ENCODE measurements at regions not wholly inside any gene's neighbourhood (a gene's known extent, or its start where the extent isn't known, plus 50 kb on each side); places are given as distances from the start of the nearest gene placed in this dataset.

- H3K9me3 ChIP-seq (ENCODE audit: low read depth, low read length), result peaks cover 6% of the 10 kb centered on the region; the same call in 1 of the 2 replicates
- TF ChIP-seq EZH2 (IDR thresholded peaks at IDR 0.05) (no peak), FOXP2 (optimal IDR thresholded peaks at IDR 0.05; ENCODE audit: control extremely low read depth, extremely low read length, insufficient read depth) (no peak)
- no peak overlapping the region for H3K9ac ChIP-seq (ENCODE audit: insufficient read length)
- H3K36me3 ChIP-seq (ENCODE audit: insufficient read depth, low read length), result no peaks in the 10 kb centered on the region
- no peak overlapping the region for H3K4me3 ChIP-seq
- H3K27ac ChIP-seq, result no peak overlapping the region
- no peak for DNase-seq (ENCODE audit: low read depth, low spot score)
These were observed 1139.9 kb upstream of the FLRT2 start for GRCh38 chr14:84390010-84390409.

- TF ChIP-seq EZH2 (IDR thresholded peaks at IDR 0.05) (no peak), POLR2AphosphoS5 (IDR thresholded peaks at IDR 0.05; ENCODE audit: borderline replicate concordance, low read depth, low read length) (no peak), FOXP2 (optimal IDR thresholded peaks at IDR 0.05; ENCODE audit: control extremely low read depth, extremely low read length, insufficient read depth) (no peak)
- Histone ChIP-seq H3K9me3 (ENCODE audit: low read depth, low read length) (no peaks in the 10 kb centered on the region), H3K27ac (no peak overlapping the region), H3K9ac (ENCODE audit: insufficient read length) (no peak overlapping the region), H3K36me3 (ENCODE audit: insufficient read depth, low read length) (no peaks in the 10 kb centered on the region), H3K4me3 (no peak overlapping the region)
- DNase-seq (ENCODE audit: low read depth, low spot score), result no peak
These were observed 1132.3 kb upstream of the FLRT2 start for GRCh38 chr14:84397631-84398030.

GRCh38 chr14:84399296-84399910 lies 1130.5 kb upstream of the FLRT2 start:
- DNase-seq (ENCODE audit: low read depth, low spot score), result no peak
- Histone ChIP-seq H3K36me3 (ENCODE audit: insufficient read depth, low read length) (no peaks in the 10 kb centered on the region), H3K9me3 (ENCODE audit: low read depth, low read length) (no peaks in the 10 kb centered on the region), H3K4me3 (no peak overlapping the region), H3K9ac (ENCODE audit: insufficient read length) (no peak overlapping the region), H3K27ac (no peak overlapping the region)
- no peak for TF ChIP-seq POLR2AphosphoS5 (IDR thresholded peaks at IDR 0.05; ENCODE audit: borderline replicate concordance, low read depth, low read length)
- TF ChIP-seq FOXP2 (optimal IDR thresholded peaks at IDR 0.05; ENCODE audit: control extremely low read depth, extremely low read length, insufficient read depth), result no peak
- no peak for TF ChIP-seq EZH2 (IDR thresholded peaks at IDR 0.05)

- no peak for DNase-seq (ENCODE audit: low read depth, low spot score)
- Histone ChIP-seq H3K9ac (ENCODE audit: insufficient read length) (no peak overlapping the region), H3K27ac (no peak overlapping the region), H3K9me3 (ENCODE audit: low read depth, low read length) (no peaks in the 10 kb centered on the region), H3K36me3 (ENCODE audit: insufficient read depth, low read length) (no peaks in the 10 kb centered on the region), H3K4me3 (no peak overlapping the region)
- TF ChIP-seq FOXP2 (optimal IDR thresholded peaks at IDR 0.05; ENCODE audit: control extremely low read depth, extremely low read length, insufficient read depth), result no peak
- no peak for TF ChIP-seq POLR2AphosphoS5 (IDR thresholded peaks at IDR 0.05; ENCODE audit: borderline replicate concordance, low read depth, low read length)
- no peak for TF ChIP-seq EZH2 (IDR thresholded peaks at IDR 0.05)
These were observed 1128.3 kb upstream of the FLRT2 start for GRCh38 chr14:84401631-84402030.

- no peak for TF ChIP-seq POLR2AphosphoS5 (IDR thresholded peaks at IDR 0.05; ENCODE audit: borderline replicate concordance, low read depth, low read length)
- TF ChIP-seq FOXP2 (optimal IDR thresholded peaks at IDR 0.05; ENCODE audit: control extremely low read depth, extremely low read length, insufficient read depth), result no peak
- TF ChIP-seq EZH2 (IDR thresholded peaks at IDR 0.05), result no peak
- H3K4me3 ChIP-seq, result no peak overlapping the region
- no peak overlapping the region for H3K27ac ChIP-seq
- H3K36me3 ChIP-seq (ENCODE audit: insufficient read depth, low read length), result no peaks in the 10 kb centered on the region
- no peak for DNase-seq (ENCODE audit: low read depth, low spot score)
- no peaks in the 10 kb centered on the region for H3K9me3 ChIP-seq (ENCODE audit: low read depth, low read length)
- no peak overlapping the region for H3K9ac ChIP-seq (ENCODE audit: insufficient read length)
These were observed 1126.4 kb upstream of the FLRT2 start for GRCh38 chr14:84403585-84403984.

- Histone ChIP-seq H3K9me3 (ENCODE audit: low read depth, low read length) (no peaks in the 10 kb centered on the region), H3K9ac (ENCODE audit: insufficient read length) (no peak overlapping the region), H3K27ac (no peak overlapping the region), H3K4me3 (no peak overlapping the region), H3K36me3 (ENCODE audit: insufficient read depth, low read length) (no peaks in the 10 kb centered on the region)
- no peak for DNase-seq (ENCODE audit: low read depth, low spot score)
- TF ChIP-seq POLR2AphosphoS5 (IDR thresholded peaks at IDR 0.05; ENCODE audit: borderline replicate concordance, low read depth, low read length), result no peak
- no peak for TF ChIP-seq EZH2 (IDR thresholded peaks at IDR 0.05)
- no peak for TF ChIP-seq FOXP2 (optimal IDR thresholded peaks at IDR 0.05; ENCODE audit: control extremely low read depth, extremely low read length, insufficient read depth)
These were observed 1125.7 kb upstream of the FLRT2 start for GRCh38 chr14:84404246-84404645.

- no peaks in the 10 kb centered on the region for H3K36me3 ChIP-seq (ENCODE audit: insufficient read depth, low read length)
- TF ChIP-seq POLR2AphosphoS5 (IDR thresholded peaks at IDR 0.05; ENCODE audit: borderline replicate concordance, low read depth, low read length) (no peak), EZH2 (IDR thresholded peaks at IDR 0.05) (no peak), FOXP2 (optimal IDR thresholded peaks at IDR 0.05; ENCODE audit: control extremely low read depth, extremely low read length, insufficient read depth) (no peak)
- H3K9ac ChIP-seq (ENCODE audit: insufficient read length), result no peak overlapping the region
- H3K9me3 ChIP-seq (ENCODE audit: low read depth, low read length), result no peaks in the 10 kb centered on the region
- DNase-seq (ENCODE audit: low read depth, low spot score), result no peak
- H3K27ac ChIP-seq, result no peak overlapping the region
- H3K4me3 ChIP-seq, result no peak overlapping the region
These were observed 1120.5 kb upstream of the FLRT2 start for GRCh38 chr14:84409435-84409834.

- H3K36me3 ChIP-seq (ENCODE audit: insufficient read depth, low read length), result no peaks in the 10 kb centered on the region
- no peak for TF ChIP-seq FOXP2 (optimal IDR thresholded peaks at IDR 0.05; ENCODE audit: control extremely low read depth, extremely low read length, insufficient read depth)
- no peak for TF ChIP-seq POLR2AphosphoS5 (IDR thresholded peaks at IDR 0.05; ENCODE audit: borderline replicate concordance, low read depth, low read length)
- no peak for TF ChIP-seq EZH2 (IDR thresholded peaks at IDR 0.05)
- H3K9me3 ChIP-seq (ENCODE audit: low read depth, low read length), result no peaks in the 10 kb centered on the region
- no peak overlapping the region for H3K27ac ChIP-seq
- DNase-seq (ENCODE audit: low read depth, low spot score), result no peak
- no peak overlapping the region for H3K9ac ChIP-seq (ENCODE audit: insufficient read length)
- no peak overlapping the region for H3K4me3 ChIP-seq
These were observed 1119.6 kb upstream of the FLRT2 start for GRCh38 chr14:84410344-84410743.

- TF ChIP-seq EZH2 (IDR thresholded peaks at IDR 0.05) (no peak), FOXP2 (optimal IDR thresholded peaks at IDR 0.05; ENCODE audit: control extremely low read depth, extremely low read length, insufficient read depth) (no peak), POLR2AphosphoS5 (IDR thresholded peaks at IDR 0.05; ENCODE audit: borderline replicate concordance, low read depth, low read length) (no peak)
- Histone ChIP-seq H3K36me3 (ENCODE audit: insufficient read depth, low read length) (no peaks in the 10 kb centered on the region), H3K27ac (no peak overlapping the region), H3K9ac (ENCODE audit: insufficient read length) (no peak overlapping the region), H3K9me3 (ENCODE audit: low read depth, low read length) (no peaks in the 10 kb centered on the region), H3K4me3 (no peak overlapping the region)
- DNase-seq (ENCODE audit: low read depth, low spot score), result no peak
These were observed 1109.7 kb upstream of the FLRT2 start for GRCh38 chr14:84420221-84420620.
